Erythroblast (primary cell): ENCODE measurements at regions not wholly inside any gene's neighbourhood (a gene's known extent, or its start where the extent isn't known, plus 50 kb on each side); places are given as distances from the start of the nearest gene placed in this dataset.

Experiments
- GATA1 ChIP-seq: IDR thresholded peaks from 2 replicates; pipeline ENCODE4 v1.6.1; 2011; ENCODE audit warnings: low read depth, mild to moderate bottlenecking, control low read depth, low read length, moderate library complexity
- POLR2A ChIP-seq: IDR thresholded peaks from 2 replicates; pipeline ENCODE4 v1.6.1; 2011; ENCODE audit warnings: mild to moderate bottlenecking, low read length

DNA sequence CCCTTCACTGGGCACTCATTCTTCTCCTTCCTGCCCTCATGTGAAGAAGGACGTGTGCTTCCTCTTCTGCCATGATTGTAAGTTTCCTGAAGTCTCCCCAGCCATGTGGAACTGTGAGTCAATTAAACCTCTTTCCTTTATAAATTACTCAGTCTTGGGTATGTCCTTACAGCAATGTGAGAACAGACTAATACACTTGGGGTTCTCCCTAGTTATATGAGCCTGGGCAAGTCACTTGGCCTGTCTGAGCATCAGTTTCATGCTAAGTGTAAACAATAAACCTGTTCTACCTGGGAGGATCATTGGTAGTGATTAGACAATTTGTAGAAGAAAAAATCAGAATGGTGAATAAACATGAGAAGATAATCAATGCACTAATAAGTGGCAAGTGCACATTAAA, 162.2 kb upstream of the ARG1 start:
- TF ChIP-seq GATA1 (no peak), POLR2A (no peak)
